Activated T-cell treated with anti-CD3 and anti-CD28 coated beads for 1 hour (primary cell): ENCODE measurements at regions not wholly inside any gene's neighbourhood (a gene's known extent, or its start where the extent isn't known, plus 50 kb on each side); places are given as distances from the start of the nearest gene placed in this dataset.

ENCODE experiments used
- DNase-seq: peaks from one replicate; pipeline ENCODE4 v3.0.0-alpha.2; 2020; ENCODE audit warnings: low read depth

DNA sequence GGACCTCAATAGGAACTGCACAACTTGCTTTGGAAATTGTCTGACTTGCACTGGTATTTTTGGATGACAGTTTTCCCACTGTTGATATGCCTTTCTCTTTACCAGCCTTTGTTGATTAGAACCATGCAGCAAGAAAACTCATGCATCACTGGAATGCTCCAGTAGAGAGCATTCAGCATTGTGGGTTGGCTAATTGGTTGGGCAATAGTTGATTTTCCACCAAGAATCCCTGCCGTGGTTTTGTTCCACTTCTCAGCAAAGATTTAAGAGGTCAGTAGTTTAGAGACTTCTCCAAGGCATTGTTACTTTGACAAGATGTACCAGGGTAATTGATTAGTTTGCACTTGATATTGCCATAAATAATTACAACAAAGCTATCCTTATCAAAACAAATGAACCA, 260.0 kb downstream of the DHX35 start:
- DNase-seq, result no peak

DNA sequence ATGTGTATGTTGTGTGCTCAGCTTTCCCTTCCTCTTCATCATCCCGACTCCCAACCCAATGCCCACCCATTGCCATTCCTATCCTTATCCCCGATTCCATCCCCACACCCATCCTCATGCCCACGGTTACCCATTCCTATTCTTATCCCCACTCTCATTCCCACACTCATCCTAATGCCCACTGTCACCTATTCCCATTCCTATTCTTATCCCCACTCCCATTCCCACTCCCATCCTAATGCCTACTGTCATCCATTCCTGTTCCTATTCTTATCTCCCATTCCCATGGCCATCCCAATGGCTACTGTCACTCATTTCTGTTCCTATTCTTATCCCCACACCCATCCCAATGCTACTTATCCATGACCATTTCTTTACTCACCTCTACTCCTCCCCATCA, 254.1 kb downstream of the DHX35 start:
- no peak for DNase-seq

GRCh38 chr20:39214828-39215227, 252.7 kb downstream of the DHX35 start:
- DNase-seq, result no peak

GRCh38 chr20:39213476-39214145, 251.5 kb downstream of the DHX35 start:
- DNase-seq, result no peak

DNA sequence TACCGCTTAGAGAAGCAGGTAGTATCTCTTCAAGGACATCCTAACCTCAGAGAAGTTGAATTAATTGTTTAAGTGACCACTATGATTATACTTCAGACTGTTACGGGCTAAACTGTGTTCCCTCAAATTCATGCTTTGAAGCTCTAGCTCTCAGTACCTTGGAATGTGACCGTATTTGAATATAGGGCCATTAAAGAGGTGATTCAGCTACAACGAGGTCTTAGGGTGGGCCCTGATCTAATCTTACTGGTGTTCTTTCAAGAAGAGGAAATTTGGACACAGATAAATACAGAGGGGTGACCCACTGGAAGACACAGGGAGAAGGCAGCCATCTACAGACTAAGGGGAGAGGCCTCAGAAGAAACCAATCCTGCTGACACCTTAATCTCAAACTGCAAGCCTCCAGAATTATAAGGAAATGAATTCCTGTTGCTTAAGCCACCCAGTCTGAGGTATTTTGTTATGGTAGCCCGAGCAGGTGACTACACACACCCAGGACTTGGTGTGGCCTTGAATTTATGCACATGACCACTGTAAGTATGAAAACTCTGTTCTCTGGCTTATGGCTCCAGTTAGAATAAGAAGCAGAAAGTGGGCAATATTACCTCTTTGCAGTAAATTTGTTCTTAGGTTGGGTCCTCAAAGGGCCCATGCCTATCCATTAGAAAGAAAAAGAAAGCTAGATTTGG, 249.1 kb downstream of the DHX35 start:
- no peak for DNase-seq

GRCh38 chr20:39210341-39211036, 248.3 kb downstream of the DHX35 start:
- DNase-seq, result no peak

GRCh38 chr20:39206899-39207564, 244.9 kb downstream of the DHX35 start:
- no peak for DNase-seq

- no peak for DNase-seq
These were observed 233.5 kb downstream of the DHX35 start for GRCh38 chr20:39195582-39196021.

GRCh38 chr20:39190666-39191570, 228.8 kb downstream of the DHX35 start:
- no peak for DNase-seq

DNA sequence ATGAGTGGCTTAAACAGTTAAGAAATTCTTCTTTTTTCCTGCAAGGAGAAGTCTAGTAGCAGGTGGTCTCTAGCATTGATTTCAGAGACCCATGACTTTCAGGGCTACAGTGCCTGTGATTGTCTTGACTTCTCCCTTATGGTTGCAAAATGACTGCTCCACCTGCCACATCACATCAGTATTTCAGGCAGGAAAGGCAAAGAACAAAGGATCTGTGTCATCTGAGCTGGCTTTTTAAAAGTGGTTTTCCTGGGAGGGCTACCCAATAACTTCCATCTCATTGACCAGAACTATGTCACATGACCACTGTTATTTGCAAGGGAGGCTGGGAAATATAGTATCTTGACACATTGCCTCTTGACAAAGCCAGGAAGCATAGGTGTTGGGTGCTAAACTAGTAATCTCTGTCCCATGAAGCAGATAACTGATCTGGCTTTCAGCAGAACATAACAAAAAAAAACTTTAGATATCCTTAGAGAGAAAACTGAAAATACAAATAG, 226.2 kb downstream of the DHX35 start:
- DNase-seq, result no peak

- no peak for DNase-seq
These were observed 219.3 kb downstream of the DHX35 start for GRCh38 chr20:39181490-39181889.

DNA sequence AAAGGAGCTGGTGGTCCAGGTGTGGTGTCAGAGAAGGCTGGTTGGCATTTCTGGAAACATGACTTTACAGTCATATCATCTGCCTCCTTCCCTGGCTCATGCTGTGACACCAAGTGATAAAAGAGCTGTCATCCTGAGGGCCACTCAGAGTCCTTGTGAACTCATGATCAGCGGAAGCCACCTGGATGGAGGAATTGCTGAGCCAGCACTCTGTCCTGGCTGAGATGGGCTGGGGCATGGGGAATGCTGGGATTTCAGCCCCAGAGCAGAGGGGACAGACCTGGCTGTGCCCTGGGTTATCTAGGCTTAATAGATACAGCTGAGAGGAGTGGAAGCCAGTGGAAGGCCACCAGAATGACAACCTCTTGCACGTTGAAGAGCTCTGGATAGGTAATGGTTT, 214.3 kb downstream of the DHX35 start:
- no peak for DNase-seq

- DNase-seq, result no peak
These were observed 208.8 kb downstream of the DHX35 start for GRCh38 chr20:39170896-39171463.

- no peak for DNase-seq
These were observed 203.0 kb downstream of the DHX35 start for GRCh38 chr20:39165099-39165498.

DNA sequence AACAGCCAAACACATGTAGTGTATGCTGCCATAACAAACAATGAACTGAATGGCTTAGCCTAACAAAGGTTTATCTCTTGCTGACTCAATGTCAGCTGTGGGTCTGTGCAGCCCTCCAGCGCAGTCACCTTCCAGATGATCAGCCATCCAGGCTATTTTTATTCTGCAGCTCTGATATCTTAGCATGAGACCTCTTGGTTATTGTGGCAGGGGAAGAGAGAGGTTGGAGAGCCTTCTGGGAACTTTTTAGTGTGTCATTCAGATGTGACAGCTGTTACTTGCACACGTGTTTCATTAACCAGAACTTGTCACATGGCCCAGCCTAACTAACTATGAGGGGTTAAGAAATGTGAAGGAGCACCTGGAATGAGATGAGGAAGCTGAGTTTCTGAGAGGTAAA, 202.5 kb downstream of the DHX35 start:
- no peak for DNase-seq

DNA sequence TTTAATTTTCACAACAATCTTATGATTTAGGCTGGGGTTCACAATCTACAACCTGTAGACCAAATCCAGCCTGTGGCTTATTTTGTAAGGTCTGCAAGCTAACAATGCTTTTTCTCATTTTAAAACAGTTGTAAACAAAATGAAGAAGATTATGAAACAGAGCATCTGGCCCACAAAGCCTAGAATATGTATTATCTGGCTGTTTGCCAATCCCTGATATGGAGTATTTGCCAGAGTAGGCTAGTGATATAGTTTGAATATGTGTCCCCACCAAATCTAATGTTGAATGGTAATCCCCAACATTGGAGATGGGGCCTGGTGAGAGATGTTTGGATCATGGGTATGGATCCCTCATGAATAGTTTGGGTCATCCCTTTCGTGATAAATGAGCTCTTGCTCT, 201.8 kb downstream of the DHX35 start:
- no peak for DNase-seq

GRCh38 chr20:39161900-39162299, 199.8 kb downstream of the DHX35 start:
- DNase-seq, result no peak

- DNase-seq, result no peak
These were observed 193.8 kb downstream of the DHX35 start for GRCh38 chr20:39155971-39156370.

GRCh38 chr20:39152742-39153141, 190.6 kb downstream of the DHX35 start:
- no peak for DNase-seq

GRCh38 chr20:39152126-39152525, 190.0 kb downstream of the DHX35 start:
- no peak for DNase-seq

DNA sequence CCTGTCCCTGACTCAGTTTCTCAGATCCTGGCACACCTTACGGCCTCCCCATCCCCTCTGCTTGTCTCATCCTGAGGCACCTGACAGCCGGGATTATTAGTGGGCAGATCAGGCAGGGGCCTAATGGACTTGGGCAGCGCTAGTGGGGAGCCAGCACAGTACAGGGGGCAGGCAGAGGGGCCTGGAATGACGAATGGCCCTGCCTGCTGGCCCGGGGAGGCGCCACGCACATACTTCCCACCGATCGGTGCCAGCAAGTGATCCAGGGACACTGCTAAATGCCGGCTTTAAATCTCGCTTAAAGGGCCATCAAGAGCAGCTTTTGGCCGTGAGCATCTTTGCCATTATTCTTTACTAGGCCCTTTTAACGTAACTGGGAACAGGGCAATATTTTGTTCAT, 188.4 kb downstream of the DHX35 start:
- no peak for DNase-seq
